ENCODE measurements at regions not wholly inside any gene's neighbourhood (a gene's known extent, or its start where the extent isn't known, plus 50 kb on each side); places are given as distances from the start of the nearest gene placed in this dataset.
"Not testable (repeated sequence)": the region's sequence is repeated elsewhere in the genome, so short reads cannot be mapped to it uniquely, and the experiment has no call there.

- in situ Hi-C loops (cut with HindIII; ENCODE audit: low pct_ligation_motif_present, low pct_unique_long_range_greater_than_20kb, low sequenced_read_pairs), result no loop called here
- DNase-seq, result no peak
These were observed 277.3 kb upstream of the KLF3 start for GRCh38 chr4:38386654-38387188.

GRCh38 chr4:38387348-38387747 lies 276.7 kb upstream of the KLF3 start:
- in situ Hi-C loops (cut with HindIII; ENCODE audit: low pct_ligation_motif_present, low pct_unique_long_range_greater_than_20kb, low sequenced_read_pairs), result no loop called here
- no peak for DNase-seq

- in situ Hi-C loops (cut with HindIII; ENCODE audit: low pct_ligation_motif_present, low pct_unique_long_range_greater_than_20kb, low sequenced_read_pairs), result no loop called here
- DNase-seq, result no peak
These were observed 276.2 kb upstream of the KLF3 start for GRCh38 chr4:38387819-38388218.

GRCh38 chr4:38388907-38389306 lies 275.1 kb upstream of the KLF3 start:
- DNase-seq; in situ Hi-C loops (cut with HindIII; ENCODE audit: low pct_ligation_motif_present, low pct_unique_long_range_greater_than_20kb, low sequenced_read_pairs): not testable (repeated sequence)

- in situ Hi-C loops (cut with HindIII; ENCODE audit: low pct_ligation_motif_present, low pct_unique_long_range_greater_than_20kb, low sequenced_read_pairs), result no loop called here
- no peak for DNase-seq
These were observed 272.9 kb upstream of the KLF3 start for GRCh38 chr4:38390969-38391545.

- in situ Hi-C loops (cut with HindIII; ENCODE audit: low pct_ligation_motif_present, low pct_unique_long_range_greater_than_20kb, low sequenced_read_pairs), result no loop called here
- no peak for DNase-seq
These were observed 271.7 kb upstream of the KLF3 start for GRCh38 chr4:38392223-38392855.

- no peak for DNase-seq
- in situ Hi-C loops (cut with HindIII; ENCODE audit: low pct_ligation_motif_present, low pct_unique_long_range_greater_than_20kb, low sequenced_read_pairs), result no loop called here
These were observed 267.9 kb upstream of the KLF3 start for GRCh38 chr4:38396091-38396490.

GRCh38 chr4:38396845-38397547 lies 267.0 kb upstream of the KLF3 start:
- in situ Hi-C loops (cut with HindIII; ENCODE audit: low pct_ligation_motif_present, low pct_unique_long_range_greater_than_20kb, low sequenced_read_pairs), result no loop called here
- no peak for DNase-seq

GRCh38 chr4:38400946-38401345 lies 263.1 kb upstream of the KLF3 start:
- in situ Hi-C loops (cut with HindIII; ENCODE audit: low pct_ligation_motif_present, low pct_unique_long_range_greater_than_20kb, low sequenced_read_pairs), result no loop called here
- no peak for DNase-seq

GRCh38 chr4:38406243-38406642 lies 257.8 kb upstream of the KLF3 start:
- no peak for DNase-seq
- in situ Hi-C loops (cut with HindIII; ENCODE audit: low pct_ligation_motif_present, low pct_unique_long_range_greater_than_20kb, low sequenced_read_pairs), result no loop called here

- in situ Hi-C loops (cut with HindIII; ENCODE audit: low pct_ligation_motif_present, low pct_unique_long_range_greater_than_20kb, low sequenced_read_pairs), result no loop called here
- DNase-seq, result no peak
These were observed 254.1 kb upstream of the KLF3 start for GRCh38 chr4:38409852-38410251.

GRCh38 chr4:38411092-38411491 lies 252.9 kb upstream of the KLF3 start:
- in situ Hi-C loops (cut with HindIII; ENCODE audit: low pct_ligation_motif_present, low pct_unique_long_range_greater_than_20kb, low sequenced_read_pairs), result no loop called here
- no peak for DNase-seq

GRCh38 chr4:38411981-38412536 lies 251.9 kb upstream of the KLF3 start:
- DNase-seq, result no peak
- in situ Hi-C loops (cut with HindIII; ENCODE audit: low pct_ligation_motif_present, low pct_unique_long_range_greater_than_20kb, low sequenced_read_pairs), result no loop called here

GRCh38 chr4:38413524-38414341 lies 250.3 kb upstream of the KLF3 start:
- in situ Hi-C loops (cut with HindIII; ENCODE audit: low pct_ligation_motif_present, low pct_unique_long_range_greater_than_20kb, low sequenced_read_pairs), result no loop called here
- DNase-seq, result no peak

GRCh38 chr4:38414410-38414809 lies 249.6 kb upstream of the KLF3 start:
- DNase-seq, result no peak
- in situ Hi-C loops (cut with HindIII; ENCODE audit: low pct_ligation_motif_present, low pct_unique_long_range_greater_than_20kb, low sequenced_read_pairs), result no loop called here

- DNase-seq, result no peak
- in situ Hi-C loops (cut with HindIII; ENCODE audit: low pct_ligation_motif_present, low pct_unique_long_range_greater_than_20kb, low sequenced_read_pairs), result no loop called here
These were observed 248.3 kb upstream of the KLF3 start for GRCh38 chr4:38415682-38416081.

- no peak for DNase-seq
- in situ Hi-C loops (cut with HindIII; ENCODE audit: low pct_ligation_motif_present, low pct_unique_long_range_greater_than_20kb, low sequenced_read_pairs), result no loop called here
These were observed 247.5 kb upstream of the KLF3 start for GRCh38 chr4:38416450-38417014.

- DNase-seq; in situ Hi-C loops (cut with HindIII; ENCODE audit: low pct_ligation_motif_present, low pct_unique_long_range_greater_than_20kb, low sequenced_read_pairs): not testable (repeated sequence)
These were observed 243.7 kb upstream of the KLF3 start for GRCh38 chr4:38420254-38420653.
